Gastrocnemius medialis (tissue), 4 donors: ENCODE measurements at regions not wholly inside any gene's neighbourhood (a gene's known extent, or its start where the extent isn't known, plus 50 kb on each side); places are given as distances from the start of the nearest gene placed in this dataset.

Experiments used
- ATAC-seq, 2 donors: fragments of 150-250 bp; one replicate each; pipeline ENCODE4 v1.9.1; 2016
- DNase-seq, 2 donors: peaks; one replicate each; pipeline ENCODE4 v3.0.0-alpha.2; 2019
- H3K27ac ChIP-seq, 4 donors: fragments of 200-600 bp; sonication (generic); 1 replicate in 1 of 4; 2 replicates in 3 of 4; pipeline ENCODE4 v1.5.1; 2016 to 2018; ENCODE audit warnings: mild to moderate bottlenecking in 2 of 4, moderate library complexity in 1 of 4
- H3K27me3 ChIP-seq, 3 donors: fragments of 200-600 bp; sonication (generic) in 2 of 3; 1 replicate in 1 of 3; 2 replicates in 2 of 3; pipeline versions ENCODE4 v1.5.1 to v1.6.0; 2016 to 2019; ENCODE audit warnings: mild to moderate bottlenecking in 1 of 3, moderate library complexity in 1 of 3
- H3K36me3 ChIP-seq, 2 donors: fragments of 200-600 bp; sonication (generic) in 1 of 2; one replicate each; pipeline ENCODE4 v1.5.1; 2017 to 2018
- H3K4me1 ChIP-seq, 2 donors: fragments of 200-600 bp; sonication (generic) in 1 of 2; one replicate each; pipeline ENCODE4 v1.5.1; 2016 to 2017; ENCODE audit warnings: mild to moderate bottlenecking in 2 of 2
- H3K4me3 ChIP-seq, 4 donors: fragments of 200-600 bp; sonication (generic) in 3 of 4; 1 replicate in 1 of 4; 2 replicates in 3 of 4; pipeline ENCODE4 v1.5.1; 2016 to 2019; ENCODE audit warnings: mild to moderate bottlenecking in 2 of 4
- H3K9me3 ChIP-seq, 3 donors: fragments of 200-600 bp; sonication (generic) in 2 of 3; 1 replicate in 1 of 3; 2 replicates in 2 of 3; pipeline ENCODE4 v1.5.1; 2016 to 2019
- POLR2A ChIP-seq, 2 donors: fragments of 450-650 bp; IDR thresholded peaks; one replicate each; pipeline ENCODE4 v1.6.1; 2017; ENCODE audit warnings: antibody characterized with exemption in 2 of 2, mild to moderate bottlenecking in 2 of 2, moderate library complexity in 2 of 2
- in situ Hi-C, 4 donors: fragments of 200-750 bp; cut with MboI; loops; one replicate each; pipeline versions ENCODE4 v1.15.0 to v1.8.0; 2017; ENCODE audit warnings: low sequenced_read_pairs in 4 of 4
- intact Hi-C: fragments of 100-400 bp; cut with DNase I; formaldehyde crosslinking; loops from one replicate; pipeline ENCODE4 v1.15.1; 2023; ENCODE audit warnings: low total_unique reads
- TF ChIP-seq, protein P1 (sequence below), 5 experiments: fragments of 450-650 bp in 3 of 5; fragments of 200-600 bp in 2 of 5; sonication (generic) in 2 of 5; IDR thresholded peaks in 4 of 5; conservative IDR thresholded peaks in 1 of 5; 1 replicate in 4 of 5; 2 replicates in 1 of 5; pipeline ENCODE4 v1.5.1; 2016 to 2019; ENCODE audit warnings: antibody characterized with exemption in 5 of 5, mild to moderate bottlenecking in 3 of 5, moderate library complexity in 3 of 5

DNA sequence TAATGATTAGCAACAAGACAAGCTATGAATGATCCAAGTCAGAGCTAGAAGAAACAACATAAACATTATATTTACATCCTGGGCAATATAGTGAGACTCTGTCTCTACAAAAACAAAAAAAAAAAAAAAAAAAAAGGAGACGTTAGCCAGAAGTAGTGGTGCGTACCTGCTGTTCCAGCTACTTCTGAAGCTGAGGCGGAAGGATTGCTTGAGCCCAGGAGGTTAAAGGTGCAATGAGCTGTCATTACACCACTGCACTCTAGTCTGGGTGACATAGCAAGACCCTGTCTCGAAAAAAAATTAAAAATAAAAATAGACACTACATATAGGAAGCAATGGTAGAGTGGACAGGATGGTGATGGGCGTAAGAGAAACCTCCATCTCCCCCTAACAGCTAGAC lies 144.6 kb upstream of the VCX3A start:
- TF ChIP-seq, protein P1, sequence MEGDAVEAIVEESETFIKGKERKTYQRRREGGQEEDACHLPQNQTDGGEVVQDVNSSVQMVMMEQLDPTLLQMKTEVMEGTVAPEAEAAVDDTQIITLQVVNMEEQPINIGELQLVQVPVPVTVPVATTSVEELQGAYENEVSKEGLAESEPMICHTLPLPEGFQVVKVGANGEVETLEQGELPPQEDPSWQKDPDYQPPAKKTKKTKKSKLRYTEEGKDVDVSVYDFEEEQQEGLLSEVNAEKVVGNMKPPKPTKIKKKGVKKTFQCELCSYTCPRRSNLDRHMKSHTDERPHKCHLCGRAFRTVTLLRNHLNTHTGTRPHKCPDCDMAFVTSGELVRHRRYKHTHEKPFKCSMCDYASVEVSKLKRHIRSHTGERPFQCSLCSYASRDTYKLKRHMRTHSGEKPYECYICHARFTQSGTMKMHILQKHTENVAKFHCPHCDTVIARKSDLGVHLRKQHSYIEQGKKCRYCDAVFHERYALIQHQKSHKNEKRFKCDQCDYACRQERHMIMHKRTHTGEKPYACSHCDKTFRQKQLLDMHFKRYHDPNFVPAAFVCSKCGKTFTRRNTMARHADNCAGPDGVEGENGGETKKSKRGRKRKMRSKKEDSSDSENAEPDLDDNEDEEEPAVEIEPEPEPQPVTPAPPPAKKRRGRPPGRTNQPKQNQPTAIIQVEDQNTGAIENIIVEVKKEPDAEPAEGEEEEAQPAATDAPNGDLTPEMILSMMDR (IDR thresholded peaks at IDR 0.05 in 4 of 5, conservative IDR thresholded peaks at IDR 0.05 in 1 of 5): no peak
- TF ChIP-seq POLR2A (IDR thresholded peaks at IDR 0.05): no peak
- Histone ChIP-seq H3K36me3 (no peaks in the 10 kb centered on the region), H3K27me3 (no peaks in the 10 kb centered on the region), H3K9me3 (no peaks in the 10 kb centered on the region), H3K4me3 (no peak overlapping the region), H3K27ac (no peak overlapping the region), H3K4me1 (no peaks in the 10 kb centered on the region)
- ATAC-seq (no peak), DNase-seq (no peak)
- intact Hi-C loops (no loop called here), in situ Hi-C loops (no loop called here)

DNA sequence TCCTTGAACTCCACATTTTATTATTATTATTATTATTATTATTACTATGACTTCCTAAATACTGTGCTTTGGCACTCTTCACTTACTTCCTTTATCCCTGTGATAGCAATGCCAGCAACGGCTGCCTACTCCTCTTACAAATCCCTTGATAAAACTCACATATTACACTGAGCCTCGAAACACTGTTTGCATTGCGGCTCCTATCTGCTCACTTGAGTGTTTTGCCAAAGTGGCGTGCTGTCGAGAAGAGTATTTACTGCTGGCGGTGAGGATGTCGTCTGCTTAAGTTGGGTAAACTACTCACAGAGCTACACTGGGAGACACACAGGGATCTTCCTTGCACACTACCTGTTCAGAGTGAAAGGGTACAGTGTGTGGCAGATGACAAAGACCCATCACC lies 143.4 kb upstream of the VCX3A start:
- ATAC-seq (no peak), DNase-seq (no peak)
- Histone ChIP-seq H3K27me3 (no peaks in the 10 kb centered on the region), H3K4me1 (no peaks in the 10 kb centered on the region), H3K27ac (no peak overlapping the region), H3K9me3 (no peaks in the 10 kb centered on the region), H3K4me3 (no peak overlapping the region), H3K36me3 (no peaks in the 10 kb centered on the region)
- no peak for TF ChIP-seq POLR2A (IDR thresholded peaks at IDR 0.05)
- TF ChIP-seq, protein P1 (IDR thresholded peaks at IDR 0.05 in 4 of 5, conservative IDR thresholded peaks at IDR 0.05 in 1 of 5): no peak
- in situ Hi-C loops (no loop called here), intact Hi-C loops (no loop called here)

DNA sequence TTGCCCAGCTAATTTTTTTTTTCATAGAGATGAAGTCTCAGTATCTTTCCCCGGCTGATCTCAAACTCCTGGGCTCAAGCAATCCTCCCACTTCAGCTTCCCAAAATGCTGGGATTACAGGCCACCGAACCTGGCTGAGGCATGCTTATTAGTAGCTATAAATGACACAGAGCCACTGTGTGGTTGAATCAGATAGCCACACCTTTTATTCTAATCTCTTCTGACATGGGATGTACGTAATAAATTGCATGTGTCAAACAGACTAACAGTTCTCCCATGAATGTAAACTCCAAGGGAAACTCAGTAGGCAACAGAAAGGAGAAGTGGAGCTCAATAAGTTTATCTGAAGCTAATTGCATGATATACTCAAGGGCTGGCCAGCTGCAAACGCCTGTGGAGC lies 139.8 kb upstream of the VCX3A start:
- intact Hi-C loops: no loop called here
- DNase-seq: no peak
- no peak overlapping the region for H3K27ac ChIP-seq
- H3K4me1 ChIP-seq: no peaks in the 10 kb centered on the region
- TF ChIP-seq, protein P1 (IDR thresholded peaks at IDR 0.05 in 4 of 5, conservative IDR thresholded peaks at IDR 0.05 in 1 of 5): no peak
- no peak for TF ChIP-seq POLR2A (IDR thresholded peaks at IDR 0.05)
- no peaks in the 10 kb centered on the region for H3K36me3 ChIP-seq
- no peaks in the 10 kb centered on the region for H3K9me3 ChIP-seq
- in situ Hi-C loops: no loop called here
- ATAC-seq: no peak
- H3K27me3 ChIP-seq: no peaks in the 10 kb centered on the region
- H3K4me3 ChIP-seq: no peak overlapping the region

DNA sequence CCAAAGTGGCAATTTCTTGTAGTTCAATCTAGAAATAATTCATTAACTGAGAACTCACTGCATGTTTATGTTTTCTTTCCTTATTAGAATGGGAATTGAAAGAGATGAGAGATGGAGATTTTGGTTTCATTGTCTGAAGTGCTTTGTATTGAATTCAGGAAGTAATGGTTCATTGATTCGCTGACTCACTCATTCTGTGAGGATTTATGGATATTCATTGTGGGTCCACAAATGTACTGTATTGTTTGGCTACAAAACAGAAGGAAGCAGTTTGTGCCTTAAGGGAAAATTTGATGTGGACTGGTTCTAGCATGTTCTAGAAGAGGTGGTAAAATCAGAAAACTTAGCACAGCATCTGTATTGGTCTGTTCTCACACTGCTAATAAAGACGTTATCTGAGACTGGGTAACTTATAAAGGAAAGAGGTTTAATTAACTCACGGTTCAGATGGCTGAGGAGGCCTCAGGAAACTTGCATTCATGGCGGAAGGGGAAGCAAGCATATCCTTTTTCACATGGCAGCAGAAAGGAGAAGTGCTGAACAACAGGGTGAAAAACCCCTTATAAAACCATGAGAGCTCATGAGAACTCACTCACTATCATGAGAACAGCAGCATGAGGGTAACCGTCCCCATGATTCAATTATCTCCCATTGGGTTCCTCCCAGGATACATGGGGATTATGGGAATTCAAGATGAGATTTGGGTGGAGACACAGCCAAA lies 132.3 kb upstream of the VCX3A start:
- intact Hi-C loops: no loop called here
- H3K36me3 ChIP-seq: no peaks in the 10 kb centered on the region
- H3K9me3 ChIP-seq: no peaks in the 10 kb centered on the region
- no peak overlapping the region for H3K27ac ChIP-seq
- H3K4me3 ChIP-seq: no peak overlapping the region
- no peak for ATAC-seq
- TF ChIP-seq, protein P1 (IDR thresholded peaks at IDR 0.05 in 4 of 5, conservative IDR thresholded peaks at IDR 0.05 in 1 of 5): no peak
- TF ChIP-seq POLR2A (IDR thresholded peaks at IDR 0.05): no peak
- no peaks in the 10 kb centered on the region for H3K4me1 ChIP-seq
- no peaks in the 10 kb centered on the region for H3K27me3 ChIP-seq
- in situ Hi-C loops: no loop called here
- no peak for DNase-seq

DNA sequence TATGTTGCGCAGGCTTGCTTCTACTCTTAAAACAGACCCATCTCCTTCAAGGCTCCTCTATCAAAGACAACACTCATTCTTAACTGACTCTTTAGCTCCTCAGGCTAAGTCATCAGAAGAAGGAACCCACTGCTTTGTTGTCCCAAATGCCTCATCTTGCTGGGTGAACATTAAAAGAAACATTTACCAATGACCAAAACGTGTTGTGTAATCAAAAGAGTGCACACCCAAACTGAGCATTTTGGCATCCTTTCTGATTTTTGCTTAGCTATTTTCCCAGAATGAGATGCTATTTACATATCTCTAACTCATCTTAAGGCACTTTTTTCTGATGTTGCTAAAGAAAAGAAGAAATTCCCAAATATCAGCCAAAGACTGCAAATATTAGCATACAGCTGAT lies 131.7 kb upstream of the VCX3A start:
- Histone ChIP-seq H3K27ac (no peak overlapping the region), H3K36me3 (no peaks in the 10 kb centered on the region), H3K9me3 (no peaks in the 10 kb centered on the region), H3K4me3 (no peak overlapping the region), H3K27me3 (no peaks in the 10 kb centered on the region), H3K4me1 (no peaks in the 10 kb centered on the region)
- TF ChIP-seq, protein P1 (IDR thresholded peaks at IDR 0.05 in 4 of 5, conservative IDR thresholded peaks at IDR 0.05 in 1 of 5): no peak
- in situ Hi-C loops: no loop called here
- DNase-seq (no peak), ATAC-seq (no peak)
- intact Hi-C loops: no loop called here
